Adrenal gland (tissue), 9 donors: ENCODE measurements at regions not wholly inside any gene's neighbourhood (a gene's known extent, or its start where the extent isn't known, plus 50 kb on each side); places are given as distances from the start of the nearest gene placed in this dataset.
A peak's percentile ranks its signal among the peaks of the same experiment; 100 is the strongest.

Experiments
- DNase-seq, 7 donors: peaks; one replicate each; pipeline ENCODE4 v3.0.0-alpha.2; 2019 to 2020
- H3K27ac ChIP-seq, 5 donors: fragments of 200-600 bp; sonication (generic) in 4 of 5; 1 replicate in 3 of 5; 2 replicates in 2 of 5; pipeline versions ENCODE4 v1.5.1 to v1.8.0; 2016 to 2020; ENCODE audit warnings: mild to moderate bottlenecking in 1 of 5
- H3K27me3 ChIP-seq: fragments of 200-600 bp; 2 replicates; pipeline ENCODE4 v1.8.0; 2021
- H3K36me3 ChIP-seq, 2 donors: fragments of 200-600 bp; replicated peaks in 1 of 2; 1 replicate in 1 of 2; 2 replicates in 1 of 2; pipeline versions ENCODE4 v1.5.1 to v1.8.0; 2018 to 2022
- H3K4me1 ChIP-seq, 2 donors: fragments of 200-600 bp; replicated peaks in 1 of 2; 1 replicate in 1 of 2; 2 replicates in 1 of 2; pipeline versions ENCODE4 v1.5.1 to v1.8.0; 2018 to 2021
- H3K4me3 ChIP-seq, 4 donors: fragments of 200-600 bp; sonication (generic) in 3 of 4; one replicate each; pipeline ENCODE4 v1.5.1; 2016 to 2018
- H3K9me3 ChIP-seq, 3 donors: fragments of 200-600 bp; sonication (generic) in 1 of 3; replicated peaks in 1 of 3; 1 replicate in 2 of 3; 2 replicates in 1 of 3; pipeline versions ENCODE4 v1.5.1 to v1.8.0; 2016 to 2021
- POLR2A ChIP-seq, 2 donors: fragments of 450-650 bp; IDR thresholded peaks; one replicate each; pipeline ENCODE4 v1.6.1; 2017; ENCODE audit warnings: antibody characterized with exemption in 2 of 2, mild to moderate bottlenecking in 2 of 2, moderate library complexity in 1 of 2
- WGBS, 4 donors: extraction: QIAGEN DNeasy Blood & Tissue Kit in 2 of 4; methylation state at CpG; one replicate each; pipeline versions ENCODE4 v1.1.5 to v1.1.7; 2013 to 2017; 5-methylcytosine and 5-hydroxymethylcytosine counted together
- intact Hi-C, 2 donors: fragments of 100-400 bp; cut with DNase I; formaldehyde crosslinking; loops; one replicate each; pipeline versions ENCODE4 v1.14.1 to v1.15.0; 2022 to 2023
- TF ChIP-seq, protein P1 (sequence below), 6 experiments: fragments of 450-650 bp in 4 of 6; fragments of 200-600 bp in 2 of 6; sonication (generic) in 1 of 6; IDR thresholded peaks; 1 replicate in 5 of 6; 2 replicates in 1 of 6; pipeline versions ENCODE4 v1.5.1 to v1.8.0; 2016 to 2021; ENCODE audit warnings: antibody characterized with exemption in 6 of 6, mild to moderate bottlenecking in 2 of 6, moderate library complexity in 1 of 6
- donor health status: healthy with polysubstance abuse.
- donor health status: Bipolar disorder and iron deficiency.
- donor health status: DM: yes; HTN: yes; CAD: no.
- donor health status: DM: no; HTN: no; CAD: no.
- donor health status: DM: no; HTN: no; CAD: no.

DNA sequence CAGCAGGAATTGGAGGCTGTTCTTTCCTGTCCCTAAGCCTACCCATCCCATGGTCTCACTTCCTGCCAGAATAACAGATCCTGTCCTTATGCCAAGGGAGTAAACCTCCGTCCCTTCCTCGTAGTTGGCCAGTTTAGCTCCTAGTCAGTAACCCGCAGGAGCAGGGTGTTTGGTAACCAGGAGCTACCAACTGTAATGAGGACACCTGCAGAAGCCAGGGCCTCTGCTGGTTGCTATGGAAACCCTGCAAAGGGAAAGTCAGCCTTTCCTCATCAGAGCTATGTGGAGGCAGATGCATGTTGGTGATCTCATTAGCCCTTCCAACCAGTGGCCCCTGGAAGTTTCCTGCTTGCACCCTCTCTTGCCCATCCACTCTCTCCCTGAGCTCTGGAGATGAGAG is 368.2 kb upstream of the SULF2 start:
- Histone ChIP-seq H3K36me3 (no peaks in the 10 kb centered on the region), H3K4me3 (no peak overlapping the region), H3K4me1 (no peaks in the 10 kb centered on the region), H3K27ac (no peak overlapping the region), H3K27me3 (no peaks in the 10 kb centered on the region), H3K9me3 (no peaks in the 10 kb centered on the region)
- DNase-seq, result peak in 1 of 7 donors; percentile 84
- TF ChIP-seq, protein P1, sequence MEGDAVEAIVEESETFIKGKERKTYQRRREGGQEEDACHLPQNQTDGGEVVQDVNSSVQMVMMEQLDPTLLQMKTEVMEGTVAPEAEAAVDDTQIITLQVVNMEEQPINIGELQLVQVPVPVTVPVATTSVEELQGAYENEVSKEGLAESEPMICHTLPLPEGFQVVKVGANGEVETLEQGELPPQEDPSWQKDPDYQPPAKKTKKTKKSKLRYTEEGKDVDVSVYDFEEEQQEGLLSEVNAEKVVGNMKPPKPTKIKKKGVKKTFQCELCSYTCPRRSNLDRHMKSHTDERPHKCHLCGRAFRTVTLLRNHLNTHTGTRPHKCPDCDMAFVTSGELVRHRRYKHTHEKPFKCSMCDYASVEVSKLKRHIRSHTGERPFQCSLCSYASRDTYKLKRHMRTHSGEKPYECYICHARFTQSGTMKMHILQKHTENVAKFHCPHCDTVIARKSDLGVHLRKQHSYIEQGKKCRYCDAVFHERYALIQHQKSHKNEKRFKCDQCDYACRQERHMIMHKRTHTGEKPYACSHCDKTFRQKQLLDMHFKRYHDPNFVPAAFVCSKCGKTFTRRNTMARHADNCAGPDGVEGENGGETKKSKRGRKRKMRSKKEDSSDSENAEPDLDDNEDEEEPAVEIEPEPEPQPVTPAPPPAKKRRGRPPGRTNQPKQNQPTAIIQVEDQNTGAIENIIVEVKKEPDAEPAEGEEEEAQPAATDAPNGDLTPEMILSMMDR (IDR thresholded peaks at IDR 0.05), result no peak
- TF ChIP-seq POLR2A (IDR thresholded peaks at IDR 0.05), result no peak
- WGBS, 4 donors, result 64 to 80% (median 74%) methylated on average over 3 of the region's 3 CpGs
- intact Hi-C loops, result no loop called here

DNA sequence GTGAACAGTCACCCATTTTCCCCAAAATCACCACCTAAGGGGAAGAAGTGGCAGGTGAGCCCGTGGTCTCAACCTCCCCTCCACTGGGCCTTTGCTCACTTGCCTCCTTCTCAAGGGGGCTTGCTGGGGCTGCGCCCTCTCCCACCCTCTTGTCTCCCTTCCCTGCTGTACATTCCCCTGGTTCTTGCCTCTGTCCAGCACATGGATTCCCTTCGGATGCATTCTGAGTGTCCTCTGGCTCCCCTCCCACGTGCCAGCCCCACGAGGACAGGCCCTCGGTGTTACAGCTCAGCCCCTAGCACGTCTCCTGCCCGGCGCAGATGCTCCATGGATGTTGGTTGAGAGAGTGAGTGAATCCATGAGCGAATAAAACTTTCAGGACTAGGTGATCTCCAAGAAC is 367.8 kb upstream of the SULF2 start:
- Histone ChIP-seq H3K4me3 (no peak overlapping the region), H3K4me1 (no peaks in the 10 kb centered on the region), H3K9me3 (no peaks in the 10 kb centered on the region), H3K27ac (no peak overlapping the region), H3K36me3 (no peaks in the 10 kb centered on the region), H3K27me3 (no peaks in the 10 kb centered on the region)
- intact Hi-C loops, result no loop called here
- no peak for TF ChIP-seq POLR2A (IDR thresholded peaks at IDR 0.05)
- TF ChIP-seq, protein P1 (IDR thresholded peaks at IDR 0.05), result no peak
- no peak for DNase-seq
- 91 to 94% (median 92%) methylated on average over 10 of the region's 10 CpGs for WGBS, 4 donors

DNA sequence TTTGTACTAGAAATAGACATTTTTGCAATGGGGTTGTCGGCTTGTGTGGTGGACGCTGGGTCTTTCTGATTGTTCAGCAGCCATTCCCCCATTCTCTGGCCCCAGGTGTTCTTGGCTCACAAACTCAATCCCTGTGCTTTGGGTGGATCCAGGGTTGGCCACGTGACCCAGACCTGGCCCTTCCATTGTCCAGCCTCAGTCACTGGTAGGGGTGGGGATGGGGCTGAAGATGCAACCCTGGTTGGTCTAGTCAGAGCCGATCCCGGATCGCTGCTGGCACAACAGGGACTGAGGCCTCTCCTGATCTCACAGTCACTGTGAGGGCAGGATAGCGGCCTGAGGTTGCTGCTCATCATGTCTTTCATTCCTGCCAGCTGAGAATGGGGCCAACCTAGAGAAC is 365.3 kb upstream of the SULF2 start:
- Histone ChIP-seq H3K4me1 (no peaks in the 10 kb centered on the region), H3K9me3 (no peaks in the 10 kb centered on the region), H3K27ac (no peak overlapping the region), H3K36me3 (no peaks in the 10 kb centered on the region), H3K4me3 (no peak overlapping the region), H3K27me3 (no peaks in the 10 kb centered on the region)
- WGBS, 4 donors, result 90 to 97% (median 94%) methylated on average over 3 to 7 of the region's 7 CpGs
- intact Hi-C loops, result no loop called here
- TF ChIP-seq POLR2A (IDR thresholded peaks at IDR 0.05), result no peak
- TF ChIP-seq, protein P1 (IDR thresholded peaks at IDR 0.05), result no peak
- no peak for DNase-seq

DNA sequence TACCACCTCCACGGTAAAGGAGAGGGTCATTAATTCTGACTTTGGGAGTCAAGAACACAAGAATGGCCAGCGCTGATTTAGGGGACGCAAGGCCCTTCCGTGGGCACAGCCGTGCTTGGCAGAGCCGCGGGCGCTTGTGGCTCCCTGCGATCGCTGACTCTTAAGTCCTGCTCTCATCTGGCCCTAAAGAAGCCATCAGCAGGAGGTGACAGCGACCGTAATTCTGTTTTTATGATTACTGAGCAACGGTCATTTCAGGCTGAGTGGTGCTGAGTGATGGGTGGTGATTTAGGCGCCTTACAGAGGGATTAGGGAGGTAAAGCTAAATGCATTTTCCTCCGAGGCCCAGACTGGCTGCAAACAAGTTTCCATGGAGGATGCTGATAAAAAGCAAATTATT is 364.6 kb upstream of the SULF2 start:
- TF ChIP-seq, protein P1 (IDR thresholded peaks at IDR 0.05), result no peak
- TF ChIP-seq POLR2A (IDR thresholded peaks at IDR 0.05), result no peak
- Histone ChIP-seq H3K36me3 (no peaks in the 10 kb centered on the region), H3K4me3 (no peak overlapping the region), H3K9me3 (no peaks in the 10 kb centered on the region), H3K27ac (no peak overlapping the region), H3K4me1 (no peaks in the 10 kb centered on the region), H3K27me3 (no peaks in the 10 kb centered on the region)
- no peak for DNase-seq
- 78 to 90% (median 86%) methylated on average over 15 of the region's 15 CpGs for WGBS, 4 donors
- intact Hi-C loops, result no loop called here
